ENCODE measurements at regions not wholly inside any gene's neighbourhood (a gene's known extent, or its start where the extent isn't known, plus 50 kb on each side); places are given as distances from the start of the nearest gene placed in this dataset.

- TF ChIP-seq ZFP30 (CRISPR knock-in tag; IDR thresholded peaks at IDR 0.05) = no peak
Measured at GRCh38 chr4:19575924-19576323, 675.8 kb upstream of the SLIT2 start (continued).

GRCh38 chr4:19566041-19566440 lies 685.7 kb upstream of the SLIT2 start:
- no peak for ATAC-seq
- no peak for TF ChIP-seq SNAI2 (CRISPR knock-in tag; IDR thresholded peaks at IDR 0.05)
- no peak for TF ChIP-seq ZNF565 (CRISPR knock-in tag; conservative IDR thresholded peaks at IDR 0.05; ENCODE audit: low read depth)
- no peak for TF ChIP-seq ESRRG (CRISPR knock-in tag; IDR thresholded peaks at IDR 0.05)
- no peak for TF ChIP-seq GLIS3 (CRISPR knock-in tag; IDR thresholded peaks at IDR 0.05)
- no peak for TF ChIP-seq ARNTL (CRISPR knock-in tag; IDR thresholded peaks at IDR 0.05; ENCODE audit: borderline replicate concordance, low read depth)
- TF ChIP-seq, protein P1, sequence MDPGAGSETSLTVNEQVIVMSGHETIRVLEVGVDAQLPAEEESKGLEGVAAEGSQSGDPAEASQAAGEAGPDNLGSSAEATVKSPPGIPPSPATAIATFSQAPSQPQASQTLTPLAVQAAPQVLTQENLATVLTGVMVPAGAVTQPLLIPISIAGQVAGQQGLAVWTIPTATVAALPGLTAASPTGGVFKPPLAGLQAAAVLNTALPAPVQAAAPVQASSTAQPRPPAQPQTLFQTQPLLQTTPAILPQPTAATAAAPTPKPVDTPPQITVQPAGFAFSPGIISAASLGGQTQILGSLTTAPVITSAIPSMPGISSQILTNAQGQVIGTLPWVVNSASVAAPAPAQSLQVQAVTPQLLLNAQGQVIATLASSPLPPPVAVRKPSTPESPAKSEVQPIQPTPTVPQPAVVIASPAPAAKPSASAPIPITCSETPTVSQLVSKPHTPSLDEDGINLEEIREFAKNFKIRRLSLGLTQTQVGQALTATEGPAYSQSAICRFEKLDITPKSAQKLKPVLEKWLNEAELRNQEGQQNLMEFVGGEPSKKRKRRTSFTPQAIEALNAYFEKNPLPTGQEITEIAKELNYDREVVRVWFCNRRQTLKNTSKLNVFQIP (CRISPR knock-in tag; IDR thresholded peaks at IDR 0.05; ENCODE audit: borderline replicate concordance, low read depth) = no peak

DNA sequence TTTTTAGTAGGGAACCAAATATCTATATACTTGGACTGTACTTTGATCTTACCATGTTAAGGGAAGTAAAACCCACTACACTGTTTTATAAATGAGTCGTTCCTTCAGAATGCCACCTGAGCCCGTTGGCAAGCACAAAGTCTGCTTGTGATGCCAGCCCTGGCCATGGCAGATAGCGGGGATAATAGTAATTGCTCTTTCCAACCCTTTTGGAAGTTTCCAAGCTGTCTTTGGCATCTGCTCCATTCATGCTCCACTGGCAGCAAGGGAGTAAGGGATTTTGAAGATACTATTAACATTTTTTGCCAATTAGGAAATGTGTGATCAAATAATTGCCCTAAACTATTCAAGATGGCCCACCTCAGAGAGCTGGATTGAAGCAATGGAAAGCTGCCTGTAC lies 689.2 kb upstream of the SLIT2 start:
- no peak for TF ChIP-seq GLIS3 (CRISPR knock-in tag; IDR thresholded peaks at IDR 0.05)
- no peak for TF ChIP-seq ZNF8 (CRISPR knock-in tag; IDR thresholded peaks at IDR 0.05)
- TF ChIP-seq, protein P2, sequence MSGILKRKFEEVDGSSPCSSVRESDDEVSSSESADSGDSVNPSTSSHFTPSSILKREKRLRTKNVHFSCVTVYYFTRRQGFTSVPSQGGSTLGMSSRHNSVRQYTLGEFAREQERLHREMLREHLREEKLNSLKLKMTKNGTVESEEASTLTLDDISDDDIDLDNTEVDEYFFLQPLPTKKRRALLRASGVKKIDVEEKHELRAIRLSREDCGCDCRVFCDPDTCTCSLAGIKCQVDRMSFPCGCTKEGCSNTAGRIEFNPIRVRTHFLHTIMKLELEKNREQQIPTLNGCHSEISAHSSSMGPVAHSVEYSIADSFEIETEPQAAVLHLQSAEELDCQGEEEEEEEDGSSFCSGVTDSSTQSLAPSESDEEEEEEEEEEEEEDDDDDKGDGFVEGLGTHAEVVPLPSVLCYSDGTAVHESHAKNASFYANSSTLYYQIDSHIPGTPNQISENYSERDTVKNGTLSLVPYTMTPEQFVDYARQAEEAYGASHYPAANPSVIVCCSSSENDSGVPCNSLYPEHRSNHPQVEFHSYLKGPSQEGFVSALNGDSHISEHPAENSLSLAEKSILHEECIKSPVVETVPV (CRISPR knock-in tag; IDR thresholded peaks at IDR 0.05) = no peak
- TF ChIP-seq TSHZ2 (CRISPR knock-in tag; IDR thresholded peaks at IDR 0.05) = no peak
- no peak for TF ChIP-seq RARB (CRISPR knock-in tag; IDR thresholded peaks at IDR 0.05)
- no peak for TF ChIP-seq OSR1 (CRISPR knock-in tag; IDR thresholded peaks at IDR 0.05)
- TF ChIP-seq, protein P3, sequence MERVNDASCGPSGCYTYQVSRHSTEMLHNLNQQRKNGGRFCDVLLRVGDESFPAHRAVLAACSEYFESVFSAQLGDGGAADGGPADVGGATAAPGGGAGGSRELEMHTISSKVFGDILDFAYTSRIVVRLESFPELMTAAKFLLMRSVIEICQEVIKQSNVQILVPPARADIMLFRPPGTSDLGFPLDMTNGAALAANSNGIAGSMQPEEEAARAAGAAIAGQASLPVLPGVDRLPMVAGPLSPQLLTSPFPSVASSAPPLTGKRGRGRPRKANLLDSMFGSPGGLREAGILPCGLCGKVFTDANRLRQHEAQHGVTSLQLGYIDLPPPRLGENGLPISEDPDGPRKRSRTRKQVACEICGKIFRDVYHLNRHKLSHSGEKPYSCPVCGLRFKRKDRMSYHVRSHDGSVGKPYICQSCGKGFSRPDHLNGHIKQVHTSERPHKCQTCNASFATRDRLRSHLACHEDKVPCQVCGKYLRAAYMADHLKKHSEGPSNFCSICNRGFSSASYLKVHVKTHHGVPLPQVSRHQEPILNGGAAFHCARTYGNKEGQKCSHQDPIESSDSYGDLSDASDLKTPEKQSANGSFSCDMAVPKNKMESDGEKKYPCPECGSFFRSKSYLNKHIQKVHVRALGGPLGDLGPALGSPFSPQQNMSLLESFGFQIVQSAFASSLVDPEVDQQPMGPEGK (CRISPR knock-in tag; IDR thresholded peaks at IDR 0.05; ENCODE audit: borderline replicate concordance) = no peak
- no peak for TF ChIP-seq ZC3H10 (CRISPR knock-in tag; IDR thresholded peaks at IDR 0.05)
- no peak for TF ChIP-seq ESRRG (CRISPR knock-in tag; IDR thresholded peaks at IDR 0.05)
- TF ChIP-seq TOX (CRISPR knock-in tag; IDR thresholded peaks at IDR 0.05; ENCODE audit: borderline replicate concordance) = no peak
- TF ChIP-seq, protein P1 (CRISPR knock-in tag; IDR thresholded peaks at IDR 0.05; ENCODE audit: borderline replicate concordance, low read depth) = no peak
- TF ChIP-seq CREB5 (CRISPR knock-in tag; IDR thresholded peaks at IDR 0.05; ENCODE audit: low read depth) = no peak
- TF ChIP-seq BACH2 (CRISPR knock-in tag; IDR thresholded peaks at IDR 0.05; ENCODE audit: borderline replicate concordance) = no peak
- no peak for TF ChIP-seq ZNF565 (CRISPR knock-in tag; conservative IDR thresholded peaks at IDR 0.05; ENCODE audit: low read depth)
- no peak for TF ChIP-seq SNAI2 (CRISPR knock-in tag; IDR thresholded peaks at IDR 0.05)
- no peak for TF ChIP-seq ARNTL (CRISPR knock-in tag; IDR thresholded peaks at IDR 0.05; ENCODE audit: borderline replicate concordance, low read depth)
- no peak for TF ChIP-seq ZFP30 (CRISPR knock-in tag; IDR thresholded peaks at IDR 0.05)
- no peak for TF ChIP-seq ZNF70 (CRISPR knock-in tag; IDR thresholded peaks at IDR 0.05)
- TF ChIP-seq TCF4 (CRISPR knock-in tag; IDR thresholded peaks at IDR 0.05; ENCODE audit: borderline replicate concordance) = no peak
- ATAC-seq = no peak

All from SK-N-SH treated with all-trans-retinoic acid at 6 μM for 48 hours (cell line).